ENCODE measurements at regions not wholly inside any gene's neighbourhood (a gene's known extent, or its start where the extent isn't known, plus 50 kb on each side); places are given as distances from the start of the nearest gene placed in this dataset.
"Not testable (repeated sequence)": the region's sequence is repeated elsewhere in the genome, so short reads cannot be mapped to it uniquely, and the experiment has no call there.

DNA sequence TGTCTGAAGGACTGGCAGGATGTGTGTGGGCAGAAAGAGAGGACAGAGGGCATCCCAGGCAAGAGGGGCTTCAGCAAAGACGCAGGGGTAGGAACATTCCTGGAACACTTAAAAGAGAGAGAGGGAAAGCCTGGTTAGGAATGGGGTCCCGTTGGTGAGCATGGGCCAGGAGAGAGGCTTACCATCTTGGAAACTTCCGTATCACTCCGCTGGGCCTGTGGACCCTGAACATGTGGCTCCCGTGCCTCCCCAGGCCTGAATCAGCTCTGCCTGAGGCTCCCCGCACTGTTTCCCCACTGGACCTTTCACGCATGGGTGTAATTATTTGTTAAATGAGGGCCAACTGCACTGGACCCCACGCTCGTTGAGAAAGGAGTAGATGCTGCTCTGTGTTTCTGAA is 191.1 kb upstream of the GLI2 start:
- Histone ChIP-seq H3K4me1 (peaks cover 0 to 5% of the 10 kb centered on the region in 2 donors), H3K9me3 (no peaks in the 10 kb centered on the region), H3K27me3 (no peaks in the 10 kb centered on the region), H3K27ac (peak overlapping the region in 1 of 2 donors; percentile 60), H3K4me3 (no peak overlapping the region), H3K36me3 (no peaks in the 10 kb centered on the region)
- DNase-seq (ENCODE audit: low spot score in 2 of 2), result no peak
- TF ChIP-seq, protein P1, sequence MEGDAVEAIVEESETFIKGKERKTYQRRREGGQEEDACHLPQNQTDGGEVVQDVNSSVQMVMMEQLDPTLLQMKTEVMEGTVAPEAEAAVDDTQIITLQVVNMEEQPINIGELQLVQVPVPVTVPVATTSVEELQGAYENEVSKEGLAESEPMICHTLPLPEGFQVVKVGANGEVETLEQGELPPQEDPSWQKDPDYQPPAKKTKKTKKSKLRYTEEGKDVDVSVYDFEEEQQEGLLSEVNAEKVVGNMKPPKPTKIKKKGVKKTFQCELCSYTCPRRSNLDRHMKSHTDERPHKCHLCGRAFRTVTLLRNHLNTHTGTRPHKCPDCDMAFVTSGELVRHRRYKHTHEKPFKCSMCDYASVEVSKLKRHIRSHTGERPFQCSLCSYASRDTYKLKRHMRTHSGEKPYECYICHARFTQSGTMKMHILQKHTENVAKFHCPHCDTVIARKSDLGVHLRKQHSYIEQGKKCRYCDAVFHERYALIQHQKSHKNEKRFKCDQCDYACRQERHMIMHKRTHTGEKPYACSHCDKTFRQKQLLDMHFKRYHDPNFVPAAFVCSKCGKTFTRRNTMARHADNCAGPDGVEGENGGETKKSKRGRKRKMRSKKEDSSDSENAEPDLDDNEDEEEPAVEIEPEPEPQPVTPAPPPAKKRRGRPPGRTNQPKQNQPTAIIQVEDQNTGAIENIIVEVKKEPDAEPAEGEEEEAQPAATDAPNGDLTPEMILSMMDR (IDR thresholded peaks at IDR 0.05), result no peak
- TF ChIP-seq POLR2A (IDR thresholded peaks at IDR 0.05) (no peak), POLR2AphosphoS5 (IDR thresholded peaks at IDR 0.05) (no peak)
- intact Hi-C loops (cut with DNase I; ENCODE audit: low total_unique reads), result no loop called here

DNA sequence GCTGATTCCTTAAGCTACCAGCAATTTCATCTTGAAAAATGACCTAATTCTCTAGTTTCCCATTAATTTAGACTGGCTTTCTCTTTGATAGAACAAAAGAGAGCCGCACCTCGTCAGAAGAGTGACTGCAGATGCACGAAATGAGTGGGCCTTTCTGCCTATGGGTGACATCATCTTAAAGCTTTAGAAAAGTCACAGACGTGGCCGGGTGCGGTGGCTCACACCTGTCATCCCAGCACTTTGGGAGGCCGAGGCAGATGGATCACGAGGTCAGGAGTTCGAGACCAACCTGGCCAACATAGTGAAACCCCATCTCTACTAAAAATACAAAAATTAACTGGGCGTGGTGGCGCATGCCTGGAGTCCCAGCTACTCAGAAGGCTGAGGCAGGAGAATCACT is 190.7 kb upstream of the GLI2 start:
- H3K9me3 ChIP-seq; H3K4me1 ChIP-seq; H3K36me3 ChIP-seq; H3K27ac ChIP-seq; H3K4me3 ChIP-seq; DNase-seq (ENCODE audit: low spot score in 2 of 2); H3K27me3 ChIP-seq; intact Hi-C loops (cut with DNase I; ENCODE audit: low total_unique reads): not testable (repeated sequence)

DNA sequence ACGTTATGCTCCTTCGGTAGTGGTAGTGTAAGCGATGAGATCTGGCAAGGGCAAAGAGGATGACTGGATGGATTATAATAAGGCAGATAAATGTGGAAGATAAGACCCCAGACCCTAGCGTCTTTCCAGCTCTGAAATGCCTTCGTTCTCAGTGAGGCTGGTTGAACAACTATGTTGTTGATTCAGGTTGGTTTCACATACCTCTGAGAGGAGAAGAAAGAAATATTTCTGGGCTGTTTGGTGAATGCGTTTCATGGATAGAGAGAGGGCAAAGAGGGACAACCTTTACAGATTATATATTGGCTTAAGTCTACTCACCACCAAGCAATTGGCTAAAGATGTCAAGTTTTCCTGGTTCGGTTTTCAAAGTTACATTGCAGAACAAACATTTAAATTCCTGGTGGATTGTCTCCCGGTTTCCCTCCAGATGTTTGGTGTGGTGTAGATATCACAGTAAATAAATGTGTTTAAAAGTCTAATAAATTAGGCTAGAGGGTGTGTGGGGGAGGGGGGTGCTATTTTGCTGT is 190.1 kb upstream of the GLI2 start:
- H3K27ac ChIP-seq, result peak overlapping the region in 1 of 2 donors; percentile 65

DNA sequence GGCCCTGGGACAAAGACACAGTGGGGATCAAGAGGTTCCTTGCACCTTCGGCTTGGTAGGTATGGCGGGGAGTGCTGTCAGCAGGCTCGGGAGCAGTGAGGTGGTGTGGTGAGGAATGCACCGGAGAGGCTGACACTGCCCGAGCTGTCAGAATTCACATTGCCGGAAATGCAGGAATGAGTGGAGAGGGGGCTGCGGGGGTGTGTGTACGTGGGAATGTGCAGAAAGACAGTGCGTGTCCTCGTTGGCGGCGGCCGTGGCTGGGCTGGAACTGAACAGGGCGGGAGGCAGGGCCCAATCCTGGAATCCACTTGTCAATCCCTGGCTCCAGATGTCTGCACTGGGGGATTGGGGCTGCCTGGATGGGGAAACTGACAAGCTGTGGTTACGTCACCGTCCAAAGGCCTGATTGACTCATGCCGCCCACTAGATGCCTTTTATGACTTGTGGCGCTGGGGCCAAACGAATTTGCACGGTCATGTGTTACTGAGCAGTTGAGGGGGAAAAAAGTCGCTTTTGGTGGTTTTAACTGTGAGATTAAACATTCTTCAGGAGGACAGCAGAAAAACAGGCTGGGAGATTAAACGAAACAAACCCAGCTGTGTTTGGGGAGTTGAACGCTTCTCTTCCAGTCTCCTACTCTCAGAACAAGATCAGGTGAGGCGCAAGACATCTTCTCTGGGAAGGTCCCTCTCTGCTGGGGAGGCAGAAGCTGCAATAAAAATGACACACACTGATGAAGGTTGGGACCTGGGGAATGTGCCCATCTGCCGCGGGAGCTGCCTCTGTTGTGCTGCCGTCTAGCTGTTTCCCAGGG is 189.4 kb upstream of the GLI2 start:
- intact Hi-C loops (cut with DNase I; ENCODE audit: low total_unique reads), result no loop called here
- Histone ChIP-seq H3K9me3 (no peaks in the 10 kb centered on the region), H3K36me3 (no peaks in the 10 kb centered on the region), H3K27me3 (no peaks in the 10 kb centered on the region), H3K4me1 (no peaks in the 10 kb centered on the region), H3K27ac (peak overlapping the region in 1 of 2 donors; percentile 65), H3K4me3 (peak overlapping the region in 1 of 3 donors; percentile 36)
- peak in 1 of 3 donors; percentile 46 for TF ChIP-seq POLR2AphosphoS5 (IDR thresholded peaks at IDR 0.05)
- TF ChIP-seq, protein P1 (IDR thresholded peaks at IDR 0.05), result no peak
- DNase-seq (ENCODE audit: low spot score in 2 of 2), result no peak

More for the DNA sequence above, 190.1 kb upstream of the GLI2 start:
- no peaks in the 10 kb centered on the region for H3K4me1 ChIP-seq
- peak overlapping the region in 1 of 3 donors; percentile 36 for H3K4me3 ChIP-seq
- no peaks in the 10 kb centered on the region for H3K36me3 ChIP-seq
- H3K27me3 ChIP-seq, result no peaks in the 10 kb centered on the region
- intact Hi-C loops (cut with DNase I; ENCODE audit: low total_unique reads), result no loop called here
- TF ChIP-seq POLR2AphosphoS5 (IDR thresholded peaks at IDR 0.05) (no peak), POLR2A (IDR thresholded peaks at IDR 0.05) (no peak)
- TF ChIP-seq, protein P1 (IDR thresholded peaks at IDR 0.05), result no peak
- H3K9me3 ChIP-seq, result no peaks in the 10 kb centered on the region
- no peak for DNase-seq (ENCODE audit: low spot score in 2 of 2)

DNA sequence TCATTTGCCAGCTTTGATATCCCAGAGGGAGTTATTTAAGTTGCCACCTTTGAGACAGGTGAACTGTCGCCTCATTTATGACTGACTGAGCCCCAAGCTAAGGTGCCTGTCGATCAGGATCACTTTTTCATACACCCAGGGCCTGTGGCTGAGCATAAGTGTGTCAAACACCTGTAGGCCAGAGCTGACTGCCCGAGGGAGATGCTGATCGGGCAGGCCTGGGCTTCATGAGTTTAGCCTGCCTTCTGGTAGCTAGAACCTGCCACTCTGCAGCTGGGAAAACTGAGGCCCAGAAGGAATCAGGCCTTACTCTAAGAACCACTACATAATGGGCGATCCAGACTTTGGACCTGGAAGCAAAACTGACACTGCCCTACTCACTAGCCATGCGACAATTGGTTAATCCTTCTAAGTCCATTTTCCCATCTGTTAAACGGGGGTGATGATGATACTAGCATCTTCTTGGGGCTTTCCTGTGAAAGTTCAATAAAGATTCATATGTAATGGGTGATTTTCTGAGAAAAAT is 188.7 kb upstream of the GLI2 start:
- intact Hi-C loops (cut with DNase I; ENCODE audit: low total_unique reads), result no loop called here
- no peak for DNase-seq (ENCODE audit: low spot score in 2 of 2)
- H3K36me3 ChIP-seq, result no peaks in the 10 kb centered on the region
- H3K4me3 ChIP-seq, result no peak overlapping the region
- H3K27me3 ChIP-seq, result no peaks in the 10 kb centered on the region
- no peaks in the 10 kb centered on the region for H3K9me3 ChIP-seq
- peak overlapping the region in 1 of 2 donors; percentile 65 for H3K27ac ChIP-seq
- TF ChIP-seq POLR2A (IDR thresholded peaks at IDR 0.05), result no peak
- H3K4me1 ChIP-seq, result peaks cover 0 to 6% of the 10 kb centered on the region in 2 donors

DNA sequence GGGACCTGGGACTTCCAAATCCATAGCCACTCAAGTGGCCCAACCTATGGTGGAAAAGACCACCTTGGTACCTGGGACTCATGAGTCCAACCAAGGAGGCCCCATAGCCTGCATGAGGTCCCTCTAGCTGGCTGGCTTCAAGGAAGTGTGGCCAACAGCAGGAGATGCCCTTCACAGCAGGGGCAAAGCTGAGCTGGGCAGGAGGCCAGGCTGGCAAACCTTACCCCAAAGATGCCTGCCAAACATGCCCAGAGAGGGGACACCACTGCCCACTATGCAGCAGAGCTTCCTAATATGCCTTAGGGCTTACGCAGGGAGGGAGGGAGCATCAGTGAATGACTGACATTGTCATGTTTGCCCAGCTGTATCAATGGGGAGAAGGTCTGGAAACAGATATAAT is 188.0 kb upstream of the GLI2 start:
- TF ChIP-seq POLR2AphosphoS5 (IDR thresholded peaks at IDR 0.05) (no peak), POLR2A (IDR thresholded peaks at IDR 0.05) (no peak)
- TF ChIP-seq, protein P1 (IDR thresholded peaks at IDR 0.05), result no peak
- no peak overlapping the region for H3K27ac ChIP-seq
- H3K27me3 ChIP-seq, result no peaks in the 10 kb centered on the region
- no peaks in the 10 kb centered on the region for H3K36me3 ChIP-seq
- no peak for DNase-seq (ENCODE audit: low spot score in 2 of 2)
- intact Hi-C loops (cut with DNase I; ENCODE audit: low total_unique reads), result no loop called here
- H3K9me3 ChIP-seq, result no peaks in the 10 kb centered on the region
- H3K4me1 ChIP-seq, result peaks cover 4 to 7% of the 10 kb centered on the region in 2 donors
- no peak overlapping the region for H3K4me3 ChIP-seq
